ENCODE measurements at regions not wholly inside any gene's neighbourhood (a gene's known extent, or its start where the extent isn't known, plus 50 kb on each side); places are given as distances from the start of the nearest gene placed in this dataset.

DNA sequence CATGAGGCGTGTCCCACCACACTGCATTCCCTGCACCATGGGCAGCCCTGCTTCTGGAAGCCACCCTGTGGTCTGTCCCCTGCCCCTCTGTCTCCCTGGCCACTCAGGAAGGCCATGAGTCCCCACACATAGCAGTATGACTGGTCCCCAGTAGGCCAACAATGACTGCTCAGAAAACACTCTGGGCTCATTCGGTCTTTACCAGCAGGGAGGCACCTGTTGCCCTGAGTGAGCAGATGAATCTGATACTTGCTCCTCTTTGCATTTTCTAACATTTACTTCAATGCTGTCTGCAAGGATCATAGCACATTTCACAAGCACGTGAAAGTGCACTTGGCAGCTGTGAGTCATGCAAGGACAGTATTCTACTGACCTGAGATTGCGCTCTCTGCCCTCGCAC is 365.4 kb upstream of the IRX1 start:
- Histone ChIP-seq H3K9me3 (ENCODE audit: control insufficient read depth in 3 of 3, low read length in 3 of 3) (no peaks in the 10 kb centered on the region), H3K27me3 (ENCODE audit: control insufficient read depth in 3 of 3, insufficient read depth in 3 of 3, low read length in 3 of 3) (peaks cover 0 to 3% (median 0%) of the 10 kb centered on the region in 3 donors), H3K27ac (ENCODE audit: low read depth, low read length) (no peak overlapping the region), H3K36me3 (ENCODE audit: control insufficient read depth in 3 of 3, insufficient read depth in 3 of 3, low read length in 3 of 3) (no peaks in the 10 kb centered on the region), H3K4me1 (ENCODE audit: control insufficient read depth in 3 of 3, insufficient read depth in 3 of 3, low read length in 3 of 3) (no peaks in the 10 kb centered on the region), H3K9ac (ENCODE audit: low read depth in 1 of 3, low read length in 3 of 3) (no peak overlapping the region), H3K4me3 (ENCODE audit: low read length in 3 of 3) (no peak overlapping the region)

DNA sequence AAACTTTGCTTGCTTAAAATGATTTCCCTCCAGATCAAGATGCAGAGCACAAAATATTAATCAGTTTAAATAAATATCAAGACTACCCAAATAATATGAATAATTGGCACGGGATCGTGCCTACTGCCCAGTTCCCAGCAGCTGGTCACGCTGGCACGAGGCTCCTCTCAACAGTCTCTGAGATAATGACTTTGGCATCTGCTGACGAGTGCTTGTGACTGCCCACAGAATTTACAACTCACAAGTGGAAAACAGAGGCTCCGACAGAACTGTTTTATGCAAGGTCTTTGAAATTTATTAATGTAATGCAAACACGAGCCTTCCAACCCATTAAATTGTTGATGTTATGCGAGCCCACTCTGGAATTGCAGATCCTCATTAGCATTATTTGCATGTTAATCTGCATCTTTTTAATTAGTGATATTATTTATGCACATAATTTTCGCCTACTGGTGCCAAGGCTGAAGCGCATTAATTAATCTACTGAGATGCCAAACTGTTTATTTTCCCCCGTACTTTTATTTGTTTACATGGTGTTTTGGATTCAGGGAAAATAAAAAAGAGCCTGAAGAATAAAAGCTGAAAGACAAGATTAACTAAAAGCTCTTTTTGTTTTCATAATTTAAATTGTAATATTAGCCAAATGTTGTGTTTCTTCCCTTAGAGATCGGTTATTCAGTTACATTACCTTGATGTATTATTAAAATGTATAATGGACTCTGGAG is 369.3 kb upstream of the IRX1 start:
- H3K9ac ChIP-seq (ENCODE audit: low read depth in 1 of 3, low read length in 3 of 3), result no peak overlapping the region
- H3K36me3 ChIP-seq (ENCODE audit: control insufficient read depth in 3 of 3, insufficient read depth in 3 of 3, low read length in 3 of 3), result no peaks in the 10 kb centered on the region
- H3K27me3 ChIP-seq (ENCODE audit: control insufficient read depth in 3 of 3, insufficient read depth in 3 of 3, low read length in 3 of 3), result peaks cover 0 to 6% (median 0%) of the 10 kb centered on the region in 3 donors
- H3K9me3 ChIP-seq (ENCODE audit: control insufficient read depth in 3 of 3, low read length in 3 of 3), result no peaks in the 10 kb centered on the region
- no peak overlapping the region for H3K27ac ChIP-seq (ENCODE audit: low read depth, low read length)
- no peak overlapping the region for H3K4me3 ChIP-seq (ENCODE audit: low read length in 3 of 3)
- no peaks in the 10 kb centered on the region for H3K4me1 ChIP-seq (ENCODE audit: control insufficient read depth in 3 of 3, insufficient read depth in 3 of 3, low read length in 3 of 3)

DNA sequence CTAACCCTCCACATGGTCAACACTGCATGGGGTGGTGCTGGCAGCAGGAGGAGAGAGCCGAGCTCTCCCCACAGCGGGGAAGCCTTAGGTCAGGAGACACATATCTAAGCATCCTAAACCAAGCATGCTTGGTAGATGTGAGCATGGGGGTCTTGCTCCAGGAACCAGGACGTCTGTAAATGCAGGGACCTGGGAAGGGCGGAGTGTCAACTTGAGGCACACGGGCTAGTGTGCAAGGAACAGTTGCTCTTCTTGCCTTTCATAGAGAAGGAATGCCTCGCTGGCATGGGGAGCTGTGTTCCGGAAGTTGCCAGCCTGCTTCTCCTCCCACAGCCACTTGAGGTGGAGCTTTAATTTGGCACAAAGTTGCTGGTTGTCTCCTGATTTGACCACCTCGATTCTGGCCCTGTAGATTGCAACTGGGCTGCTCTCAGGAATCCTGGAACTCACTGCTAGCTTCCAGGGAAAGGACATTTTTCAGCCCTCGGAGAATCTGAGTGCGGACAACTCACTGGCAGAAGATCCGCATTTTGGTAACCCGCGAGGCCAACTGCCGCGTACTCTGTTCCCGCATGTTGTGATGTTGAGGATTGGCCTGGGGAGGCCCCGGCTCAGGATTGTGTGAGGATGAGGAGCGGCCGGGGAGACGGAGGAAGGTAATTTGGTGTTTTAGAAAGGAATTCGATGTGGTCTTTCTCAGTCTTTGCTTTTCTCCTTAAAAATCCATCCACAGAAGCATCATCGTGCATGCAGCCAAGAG is 370.3 kb upstream of the IRX1 start:
- H3K9ac ChIP-seq (ENCODE audit: low read depth in 1 of 3, low read length in 3 of 3), result no peak overlapping the region
- no peaks in the 10 kb centered on the region for H3K36me3 ChIP-seq (ENCODE audit: control insufficient read depth in 3 of 3, insufficient read depth in 3 of 3, low read length in 3 of 3)
- no peaks in the 10 kb centered on the region for H3K4me1 ChIP-seq (ENCODE audit: control insufficient read depth in 3 of 3, insufficient read depth in 3 of 3, low read length in 3 of 3)
- no peaks in the 10 kb centered on the region for H3K9me3 ChIP-seq (ENCODE audit: control insufficient read depth in 3 of 3, low read length in 3 of 3)
- no peak overlapping the region for H3K4me3 ChIP-seq (ENCODE audit: low read length in 3 of 3)
- H3K27me3 ChIP-seq (ENCODE audit: control insufficient read depth in 3 of 3, insufficient read depth in 3 of 3, low read length in 3 of 3), result peaks cover 0 to 6% (median 0%) of the 10 kb centered on the region in 3 donors
- H3K27ac ChIP-seq (ENCODE audit: low read depth, low read length), result no peak overlapping the region

DNA sequence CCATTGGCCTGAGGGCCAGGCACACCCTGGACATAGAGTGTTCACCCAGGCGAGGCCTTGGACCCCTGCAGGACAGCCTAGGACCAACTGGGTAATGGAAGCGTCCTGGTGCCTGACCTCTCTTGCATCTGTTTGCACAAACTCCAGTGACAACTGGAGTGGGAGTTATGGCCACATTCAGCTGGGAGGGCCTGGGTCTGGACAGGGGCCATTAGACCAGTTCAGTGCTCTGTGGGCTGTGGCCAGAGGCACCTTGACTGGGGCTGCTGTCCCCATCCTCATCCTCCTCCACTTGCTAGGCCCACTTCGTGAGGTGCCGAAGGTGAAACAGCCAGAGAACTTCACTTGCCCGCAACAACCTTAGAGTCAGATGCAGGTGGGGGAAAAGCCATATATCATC is 372.7 kb upstream of the IRX1 start:
- Histone ChIP-seq H3K4me1 (ENCODE audit: control insufficient read depth in 3 of 3, insufficient read depth in 3 of 3, low read length in 3 of 3) (no peaks in the 10 kb centered on the region), H3K27me3 (ENCODE audit: control insufficient read depth in 3 of 3, insufficient read depth in 3 of 3, low read length in 3 of 3) (peaks cover 0 to 4% (median 0%) of the 10 kb centered on the region in 3 donors), H3K9me3 (ENCODE audit: control insufficient read depth in 3 of 3, low read length in 3 of 3) (no peaks in the 10 kb centered on the region), H3K4me3 (ENCODE audit: low read length in 3 of 3) (no peak overlapping the region), H3K27ac (ENCODE audit: low read depth, low read length) (no peak overlapping the region), H3K9ac (ENCODE audit: low read depth in 1 of 3, low read length in 3 of 3) (no peak overlapping the region), H3K36me3 (ENCODE audit: control insufficient read depth in 3 of 3, insufficient read depth in 3 of 3, low read length in 3 of 3) (no peaks in the 10 kb centered on the region)

DNA sequence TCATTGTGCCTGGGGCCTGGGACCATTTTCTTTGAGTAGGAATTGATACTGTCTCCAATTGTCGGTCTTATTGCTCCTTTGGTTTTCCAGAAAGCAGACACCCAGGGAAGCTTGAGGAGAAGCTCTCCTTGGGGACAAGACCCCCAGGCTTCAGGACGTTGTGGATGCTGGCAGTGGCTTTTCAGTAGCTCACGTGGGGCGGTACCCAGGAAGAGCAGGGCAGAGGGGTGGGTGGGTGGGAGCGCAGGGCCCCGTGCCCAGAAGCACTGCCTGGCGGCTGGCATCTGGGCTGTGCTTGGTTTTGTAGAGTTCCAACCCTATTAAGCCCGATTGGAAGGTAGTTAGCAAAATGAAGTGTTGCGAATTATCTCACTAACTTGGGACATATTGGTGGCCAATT is 374.2 kb upstream of the IRX1 start:
- Histone ChIP-seq H3K4me1 (ENCODE audit: control insufficient read depth in 3 of 3, insufficient read depth in 3 of 3, low read length in 3 of 3) (no peaks in the 10 kb centered on the region), H3K4me3 (ENCODE audit: low read length in 3 of 3) (no peak overlapping the region), H3K9ac (ENCODE audit: low read depth in 1 of 3, low read length in 3 of 3) (no peak overlapping the region), H3K36me3 (ENCODE audit: control insufficient read depth in 3 of 3, insufficient read depth in 3 of 3, low read length in 3 of 3) (no peaks in the 10 kb centered on the region), H3K9me3 (ENCODE audit: control insufficient read depth in 3 of 3, low read length in 3 of 3) (no peaks in the 10 kb centered on the region), H3K27ac (ENCODE audit: low read depth, low read length) (no peak overlapping the region), H3K27me3 (ENCODE audit: control insufficient read depth in 3 of 3, insufficient read depth in 3 of 3, low read length in 3 of 3) (peaks cover 0 to 4% (median 0%) of the 10 kb centered on the region in 3 donors)

DNA sequence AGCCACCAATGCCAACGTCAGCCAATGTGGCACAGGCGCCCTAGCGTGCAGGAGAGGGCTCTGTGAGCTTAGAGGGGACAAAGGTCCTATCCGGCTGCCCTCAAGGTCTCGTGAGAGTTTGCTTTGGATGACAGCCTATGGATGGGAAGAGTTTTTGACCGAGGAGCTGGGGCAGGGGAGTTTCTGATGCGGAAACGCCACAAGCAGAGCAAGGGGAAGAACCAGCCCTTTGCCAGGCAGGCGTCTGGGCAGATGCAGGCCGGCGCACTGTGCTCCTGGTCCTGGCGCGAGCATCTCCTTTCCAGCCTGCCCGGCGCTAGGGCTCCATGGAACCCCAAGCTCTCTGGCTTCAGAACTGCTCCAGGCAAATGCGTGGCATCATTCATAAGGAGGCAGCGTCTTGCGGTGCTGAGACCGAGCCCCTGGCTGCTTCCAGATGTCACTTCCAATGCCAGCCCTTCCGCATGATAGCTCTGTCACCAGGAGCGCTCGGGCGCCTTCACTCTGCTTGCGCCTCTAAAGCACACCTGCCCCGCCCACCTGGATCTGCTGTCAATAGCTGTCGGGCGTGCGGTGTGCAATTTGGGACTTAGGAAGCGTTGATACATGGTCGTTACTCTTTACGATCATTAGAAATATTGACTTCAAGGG is 374.9 kb upstream of the IRX1 start:
- no peak overlapping the region for H3K4me3 ChIP-seq (ENCODE audit: low read length in 3 of 3)
- H3K27ac ChIP-seq (ENCODE audit: low read depth, low read length), result no peak overlapping the region
- no peaks in the 10 kb centered on the region for H3K4me1 ChIP-seq (ENCODE audit: control insufficient read depth in 3 of 3, insufficient read depth in 3 of 3, low read length in 3 of 3)
- H3K36me3 ChIP-seq (ENCODE audit: control insufficient read depth in 3 of 3, insufficient read depth in 3 of 3, low read length in 3 of 3), result no peaks in the 10 kb centered on the region
- H3K9ac ChIP-seq (ENCODE audit: low read depth in 1 of 3, low read length in 3 of 3), result no peak overlapping the region
- H3K27me3 ChIP-seq (ENCODE audit: control insufficient read depth in 3 of 3, insufficient read depth in 3 of 3, low read length in 3 of 3), result peaks cover 0 to 4% (median 0%) of the 10 kb centered on the region in 3 donors
- H3K9me3 ChIP-seq (ENCODE audit: control insufficient read depth in 3 of 3, low read length in 3 of 3), result no peaks in the 10 kb centered on the region

DNA sequence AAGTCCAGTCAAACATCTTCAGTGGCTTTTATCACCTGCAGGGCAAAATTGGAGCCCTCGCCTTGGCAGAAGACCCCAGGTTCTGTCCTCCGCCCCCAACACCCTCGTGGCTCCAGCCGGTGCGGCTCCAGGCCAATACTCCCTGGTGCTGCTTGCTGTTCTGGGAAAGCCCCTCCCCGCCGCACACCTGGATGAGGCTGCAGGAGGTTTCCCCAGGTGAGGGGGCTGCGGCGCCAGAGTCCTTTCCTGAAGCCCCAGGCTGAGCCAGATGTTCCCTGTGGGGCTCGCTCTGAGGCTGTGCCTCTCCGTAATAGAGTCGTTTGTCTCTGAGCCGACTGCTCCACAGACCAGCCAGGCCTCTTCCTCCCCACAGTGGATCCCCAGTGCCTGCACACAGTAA is 375.4 kb upstream of the IRX1 start:
- Histone ChIP-seq H3K9me3 (ENCODE audit: control insufficient read depth in 3 of 3, low read length in 3 of 3) (no peaks in the 10 kb centered on the region), H3K27ac (ENCODE audit: low read depth, low read length) (no peak overlapping the region), H3K9ac (ENCODE audit: low read depth in 1 of 3, low read length in 3 of 3) (no peak overlapping the region), H3K36me3 (ENCODE audit: control insufficient read depth in 3 of 3, insufficient read depth in 3 of 3, low read length in 3 of 3) (no peaks in the 10 kb centered on the region), H3K4me3 (ENCODE audit: low read length in 3 of 3) (no peak overlapping the region), H3K4me1 (ENCODE audit: control insufficient read depth in 3 of 3, insufficient read depth in 3 of 3, low read length in 3 of 3) (no peaks in the 10 kb centered on the region), H3K27me3 (ENCODE audit: control insufficient read depth in 3 of 3, insufficient read depth in 3 of 3, low read length in 3 of 3) (peaks cover 0 to 4% (median 0%) of the 10 kb centered on the region in 3 donors)

DNA sequence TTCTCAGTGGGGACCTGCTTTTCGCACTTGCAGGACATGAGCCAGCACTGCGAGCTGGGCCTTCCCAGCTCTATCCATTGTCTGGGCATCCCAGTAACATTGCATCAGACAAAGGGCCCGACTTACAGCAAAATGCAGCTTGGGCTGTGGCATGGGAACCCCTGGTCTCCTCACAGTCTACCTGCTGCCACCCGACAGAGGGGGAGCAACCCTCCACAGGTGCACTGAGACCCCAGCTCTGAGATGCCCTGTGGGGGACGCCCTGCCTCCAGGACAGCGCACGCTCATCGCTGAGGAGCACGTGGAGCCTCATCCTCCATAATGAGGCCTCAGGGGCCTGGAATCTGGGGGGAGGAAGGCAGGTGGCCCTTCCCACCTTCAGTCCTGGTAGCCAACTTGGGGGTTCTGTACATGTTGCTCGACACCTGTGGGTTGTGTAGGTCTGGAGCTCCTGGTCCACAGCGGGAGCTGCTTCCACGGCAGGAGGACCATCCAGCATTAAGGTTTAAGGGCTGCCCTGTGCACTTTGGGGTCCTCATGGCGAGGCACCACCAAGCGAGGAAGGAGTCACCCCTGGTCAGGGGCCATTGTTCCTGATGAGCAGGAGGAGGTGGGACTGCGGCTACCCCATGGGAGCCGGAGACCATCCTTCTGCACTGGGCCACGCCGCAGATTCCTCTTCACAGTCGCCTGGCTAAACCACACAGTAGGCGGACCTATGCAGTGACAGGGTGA is 376.5 kb upstream of the IRX1 start:
- H3K9me3 ChIP-seq (ENCODE audit: control insufficient read depth in 3 of 3, low read length in 3 of 3), result no peaks in the 10 kb centered on the region
- no peak overlapping the region for H3K9ac ChIP-seq (ENCODE audit: low read depth in 1 of 3, low read length in 3 of 3)
- H3K27ac ChIP-seq (ENCODE audit: low read depth, low read length), result no peak overlapping the region
- no peak overlapping the region for H3K4me3 ChIP-seq (ENCODE audit: low read length in 3 of 3)
- peaks cover 0 to 9% (median 6%) of the 10 kb centered on the region in 3 donors for H3K27me3 ChIP-seq (ENCODE audit: control insufficient read depth in 3 of 3, insufficient read depth in 3 of 3, low read length in 3 of 3)
- H3K4me1 ChIP-seq (ENCODE audit: control insufficient read depth in 3 of 3, insufficient read depth in 3 of 3, low read length in 3 of 3), result no peaks in the 10 kb centered on the region
- H3K36me3 ChIP-seq (ENCODE audit: control insufficient read depth in 3 of 3, insufficient read depth in 3 of 3, low read length in 3 of 3), result no peaks in the 10 kb centered on the region

DNA sequence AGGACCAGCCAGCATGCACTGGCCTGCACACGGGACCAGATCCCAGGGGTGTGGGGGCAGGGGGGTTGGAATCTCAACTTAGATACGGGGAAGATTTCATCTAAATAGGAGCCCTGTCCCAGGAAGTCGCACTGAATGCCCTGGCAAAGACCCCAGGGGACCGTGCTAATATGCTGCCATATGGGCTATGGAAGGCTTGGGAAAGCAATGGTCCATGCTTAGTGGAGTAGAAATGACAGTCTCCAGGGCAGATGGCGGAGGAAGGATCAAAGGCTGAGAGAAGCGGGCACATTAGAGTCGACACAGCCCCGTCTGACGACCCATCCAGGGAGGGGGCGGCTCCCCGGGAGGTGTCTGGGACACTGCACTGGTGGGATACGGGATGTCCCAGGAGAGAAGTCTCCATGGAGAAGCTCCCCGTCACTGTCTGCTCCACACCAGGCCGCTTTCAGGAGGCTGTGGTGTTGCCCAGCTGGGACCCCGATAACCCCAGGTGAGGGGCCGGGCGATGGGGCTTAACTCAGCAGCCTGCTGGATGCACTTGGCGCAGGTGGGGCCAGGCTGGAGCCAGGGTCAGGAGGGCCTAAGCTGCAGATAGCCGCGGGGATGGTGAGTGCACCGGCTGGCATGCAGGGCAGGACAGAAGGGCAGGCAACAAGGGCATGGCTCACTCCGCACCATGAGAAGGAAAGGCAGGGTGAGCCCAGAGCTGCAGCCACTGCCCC is 377.7 kb upstream of the IRX1 start:
- no peaks in the 10 kb centered on the region for H3K9me3 ChIP-seq (ENCODE audit: control insufficient read depth in 3 of 3, low read length in 3 of 3)
- H3K27ac ChIP-seq (ENCODE audit: low read depth, low read length), result no peak overlapping the region
- no peak overlapping the region for H3K4me3 ChIP-seq (ENCODE audit: low read length in 3 of 3)
- H3K9ac ChIP-seq (ENCODE audit: low read depth in 1 of 3, low read length in 3 of 3), result no peak overlapping the region
- H3K36me3 ChIP-seq (ENCODE audit: control insufficient read depth in 3 of 3, insufficient read depth in 3 of 3, low read length in 3 of 3), result no peaks in the 10 kb centered on the region
- H3K4me1 ChIP-seq (ENCODE audit: control insufficient read depth in 3 of 3, insufficient read depth in 3 of 3, low read length in 3 of 3), result no peaks in the 10 kb centered on the region
- peaks cover 0 to 14% (median 11%) of the 10 kb centered on the region in 3 donors for H3K27me3 ChIP-seq (ENCODE audit: control insufficient read depth in 3 of 3, insufficient read depth in 3 of 3, low read length in 3 of 3)

All from skeletal muscle tissue (tissue), 3 donors.